HCT116 (cell line): ENCODE measurements at regions not wholly inside any gene's neighbourhood (a gene's known extent, or its start where the extent isn't known, plus 50 kb on each side); places are given as distances from the start of the nearest gene placed in this dataset.
"Not testable (repeated sequence)": the region's sequence is repeated elsewhere in the genome, so short reads cannot be mapped to it uniquely, and the experiment has no call there.

Source experiments
- EZH2 ChIP-seq: fragments of 200-600 bp; sonication (generic); IDR thresholded peaks from 2 replicates; pipeline ENCODE4 v1.6.1; 2017; ENCODE audit warnings: antibody characterized with exemption, mixed run types
- FOSL1 ChIP-seq: IDR thresholded peaks from 2 replicates; pipeline ENCODE4 v1.6.1; 2012; ENCODE audit warnings: low read depth
- POLR2AphosphoS5 ChIP-seq: IDR thresholded peaks from 2 replicates; pipeline ENCODE4 v1.6.1; 2011; ENCODE audit warnings: mild to moderate bottlenecking, low read depth, low read length, moderate library complexity
- TF ChIP-seq, protein P1 (sequence below), 3 experiments: fragments of 200-600 bp in 1 of 3; sonication (generic) in 1 of 3; IDR thresholded peaks in 2 of 3; conservative IDR thresholded peaks in 1 of 3; 2 replicates each; pipeline ENCODE4 v1.5.1; 2012 to 2017; ENCODE audit warnings: low read depth in 2 of 3, low read length in 2 of 3, antibody characterized with exemption in 1 of 3, borderline replicate concordance in 1 of 3, control low read depth in 1 of 3, mild to moderate bottlenecking in 1 of 3, mixed read lengths in 1 of 3, mixed run types in 1 of 3, moderate library complexity in 1 of 3; ENCODE audit not compliant: insufficient read depth in 1 of 3
- TF ChIP-seq, protein P2 (sequence below): IDR thresholded peaks from 2 replicates; pipeline ENCODE4 v1.6.1; 2012

- TF ChIP-seq, protein P1, sequence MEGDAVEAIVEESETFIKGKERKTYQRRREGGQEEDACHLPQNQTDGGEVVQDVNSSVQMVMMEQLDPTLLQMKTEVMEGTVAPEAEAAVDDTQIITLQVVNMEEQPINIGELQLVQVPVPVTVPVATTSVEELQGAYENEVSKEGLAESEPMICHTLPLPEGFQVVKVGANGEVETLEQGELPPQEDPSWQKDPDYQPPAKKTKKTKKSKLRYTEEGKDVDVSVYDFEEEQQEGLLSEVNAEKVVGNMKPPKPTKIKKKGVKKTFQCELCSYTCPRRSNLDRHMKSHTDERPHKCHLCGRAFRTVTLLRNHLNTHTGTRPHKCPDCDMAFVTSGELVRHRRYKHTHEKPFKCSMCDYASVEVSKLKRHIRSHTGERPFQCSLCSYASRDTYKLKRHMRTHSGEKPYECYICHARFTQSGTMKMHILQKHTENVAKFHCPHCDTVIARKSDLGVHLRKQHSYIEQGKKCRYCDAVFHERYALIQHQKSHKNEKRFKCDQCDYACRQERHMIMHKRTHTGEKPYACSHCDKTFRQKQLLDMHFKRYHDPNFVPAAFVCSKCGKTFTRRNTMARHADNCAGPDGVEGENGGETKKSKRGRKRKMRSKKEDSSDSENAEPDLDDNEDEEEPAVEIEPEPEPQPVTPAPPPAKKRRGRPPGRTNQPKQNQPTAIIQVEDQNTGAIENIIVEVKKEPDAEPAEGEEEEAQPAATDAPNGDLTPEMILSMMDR (IDR thresholded peaks at IDR 0.05 in 2 of 3, conservative IDR thresholded peaks at IDR 0.05 in 1 of 3; ENCODE audit: borderline replicate concordance in 1 of 3, insufficient read depth in 1 of 3, low read depth in 2 of 3, low read length in 2 of 3): not testable (repeated sequence)
- not testable (repeated sequence) for TF ChIP-seq POLR2AphosphoS5, FOSL1, EZH2
- TF ChIP-seq, protein P2, sequence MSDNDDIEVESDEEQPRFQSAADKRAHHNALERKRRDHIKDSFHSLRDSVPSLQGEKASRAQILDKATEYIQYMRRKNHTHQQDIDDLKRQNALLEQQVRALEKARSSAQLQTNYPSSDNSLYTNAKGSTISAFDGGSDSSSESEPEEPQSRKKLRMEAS: not testable (repeated sequence)
Observed at GRCh38 chr1:206310948-206311347, 107.6 kb downstream of the SRGAP2 start.
